GM19395 (cell line): ENCODE measurements at regions not wholly inside any gene's neighbourhood (a gene's known extent, or its start where the extent isn't known, plus 50 kb on each side); places are given as distances from the start of the nearest gene placed in this dataset.
A peak's percentile ranks its signal among the peaks of the same experiment; 100 is the strongest.
"Not testable (repeated sequence)": the region's sequence is repeated elsewhere in the genome, so short reads cannot be mapped to it uniquely, and the experiment has no call there.

Experiments
- ATAC-seq: cut with Tn5 transposase; IDR thresholded peaks from one replicate; pipeline ENCODE4 v1.9.1; 2021; ENCODE audit warnings: mild to moderate bottlenecking, moderate library complexity; ENCODE audit not compliant: unreplicated experiment

GRCh38 chr9:99472240-99472915 lies 250.3 kb downstream of the SEC61B start:
- no peak for ATAC-seq

- no peak for ATAC-seq
These were observed 250.8 kb downstream of the SEC61B start for GRCh38 chr9:99472916-99473245.

GRCh38 chr9:99474186-99474585 lies 252.1 kb downstream of the SEC61B start:
- ATAC-seq: no peak

- no peak for ATAC-seq
These were observed 253.5 kb downstream of the SEC61B start for GRCh38 chr9:99475401-99476065.

- no peak for ATAC-seq
These were observed 256.5 kb downstream of the SEC61B start for GRCh38 chr9:99478469-99479027.

- no peak for ATAC-seq
These were observed 257.8 kb downstream of the SEC61B start for GRCh38 chr9:99479929-99480328.

- no peak for ATAC-seq
These were observed 263.4 kb downstream of the SEC61B start for GRCh38 chr9:99485459-99485858.

GRCh38 chr9:99486684-99487083 lies 264.6 kb downstream of the SEC61B start:
- ATAC-seq: no peak

GRCh38 chr9:99488131-99489059 lies 266.3 kb downstream of the SEC61B start:
- no peak for ATAC-seq

GRCh38 chr9:99489060-99489413 lies 267.0 kb downstream of the SEC61B start:
- no peak for ATAC-seq

- no peak for ATAC-seq
These were observed 268.6 kb downstream of the SEC61B start for GRCh38 chr9:99490729-99491128.

- ATAC-seq: peak; percentile 76
These were observed 269.5 kb downstream of the SEC61B start for GRCh38 chr9:99491408-99492158.

- ATAC-seq: no peak
These were observed 275.6 kb downstream of the SEC61B start for GRCh38 chr9:99497641-99498040.

- not testable (repeated sequence) for ATAC-seq
These were observed 276.9 kb downstream of the SEC61B start for GRCh38 chr9:99498979-99499378.

GRCh38 chr9:99505936-99506335 lies 283.9 kb downstream of the SEC61B start:
- no peak for ATAC-seq

- ATAC-seq: no peak
These were observed 284.8 kb downstream of the SEC61B start for GRCh38 chr9:99506747-99507348.

- no peak for ATAC-seq
These were observed 287.1 kb downstream of the SEC61B start for GRCh38 chr9:99509065-99509745.

- ATAC-seq: no peak
These were observed 287.9 kb downstream of the SEC61B start for GRCh38 chr9:99509900-99510535.

- no peak for ATAC-seq
These were observed 289.6 kb downstream of the SEC61B start for GRCh38 chr9:99511723-99512122.
